Adrenal gland (tissue), 9 donors: ENCODE measurements at regions not wholly inside any gene's neighbourhood (a gene's known extent, or its start where the extent isn't known, plus 50 kb on each side); places are given as distances from the start of the nearest gene placed in this dataset.

Experiments
- DNase-seq, 7 donors: peaks; one replicate each; pipeline ENCODE4 v3.0.0-alpha.2; 2019 to 2020
- H3K27ac ChIP-seq, 5 donors: fragments of 200-600 bp; sonication (generic) in 4 of 5; 1 replicate in 3 of 5; 2 replicates in 2 of 5; pipeline versions ENCODE4 v1.5.1 to v1.8.0; 2016 to 2020; ENCODE audit warnings: mild to moderate bottlenecking in 1 of 5
- H3K27me3 ChIP-seq: fragments of 200-600 bp; 2 replicates; pipeline ENCODE4 v1.8.0; 2021
- H3K36me3 ChIP-seq, 2 donors: fragments of 200-600 bp; replicated peaks in 1 of 2; 1 replicate in 1 of 2; 2 replicates in 1 of 2; pipeline versions ENCODE4 v1.5.1 to v1.8.0; 2018 to 2022
- H3K4me1 ChIP-seq, 2 donors: fragments of 200-600 bp; replicated peaks in 1 of 2; 1 replicate in 1 of 2; 2 replicates in 1 of 2; pipeline versions ENCODE4 v1.5.1 to v1.8.0; 2018 to 2021
- H3K4me3 ChIP-seq, 4 donors: fragments of 200-600 bp; sonication (generic) in 3 of 4; one replicate each; pipeline ENCODE4 v1.5.1; 2016 to 2018
- H3K9me3 ChIP-seq, 3 donors: fragments of 200-600 bp; sonication (generic) in 1 of 3; replicated peaks in 1 of 3; 1 replicate in 2 of 3; 2 replicates in 1 of 3; pipeline versions ENCODE4 v1.5.1 to v1.8.0; 2016 to 2021
- POLR2A ChIP-seq, 2 donors: fragments of 450-650 bp; IDR thresholded peaks; one replicate each; pipeline ENCODE4 v1.6.1; 2017; ENCODE audit warnings: antibody characterized with exemption in 2 of 2, mild to moderate bottlenecking in 2 of 2, moderate library complexity in 1 of 2
- WGBS, 4 donors: extraction: QIAGEN DNeasy Blood & Tissue Kit in 2 of 4; methylation state at CpG; one replicate each; pipeline versions ENCODE4 v1.1.5 to v1.1.7; 2013 to 2017; 5-methylcytosine and 5-hydroxymethylcytosine counted together
- intact Hi-C, 2 donors: fragments of 100-400 bp; cut with DNase I; formaldehyde crosslinking; loops; one replicate each; pipeline versions ENCODE4 v1.14.1 to v1.15.0; 2022 to 2023
- TF ChIP-seq, protein P1 (sequence below), 6 experiments: fragments of 450-650 bp in 4 of 6; fragments of 200-600 bp in 2 of 6; sonication (generic) in 1 of 6; IDR thresholded peaks; 1 replicate in 5 of 6; 2 replicates in 1 of 6; pipeline versions ENCODE4 v1.5.1 to v1.8.0; 2016 to 2021; ENCODE audit warnings: antibody characterized with exemption in 6 of 6, mild to moderate bottlenecking in 2 of 6, moderate library complexity in 1 of 6
- donor health status: healthy with polysubstance abuse.
- donor health status: Bipolar disorder and iron deficiency.
- donor health status: DM: yes; HTN: yes; CAD: no.
- donor health status: DM: no; HTN: no; CAD: no.
- donor health status: DM: no; HTN: no; CAD: no.

DNA sequence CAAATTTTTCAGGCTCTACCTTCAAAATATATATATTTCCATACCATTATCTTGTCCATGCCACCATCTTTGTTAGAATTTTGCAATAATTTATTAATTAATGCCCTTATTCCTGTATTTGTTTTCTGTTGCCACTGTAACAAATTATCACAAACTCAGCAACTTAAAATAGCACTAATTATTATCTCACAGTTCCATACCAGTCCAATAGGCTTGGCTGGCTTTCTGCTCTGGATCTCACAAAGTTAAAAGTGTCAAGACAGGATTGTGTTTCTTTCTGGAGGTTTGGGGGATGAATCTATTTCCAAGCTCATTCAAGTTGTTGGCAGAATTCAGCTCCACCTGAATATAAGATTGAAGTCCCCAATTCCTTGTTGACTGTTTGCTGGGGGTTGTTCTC lies 58.6 kb upstream of the SLC38A4 start:
- TF ChIP-seq, protein P1, sequence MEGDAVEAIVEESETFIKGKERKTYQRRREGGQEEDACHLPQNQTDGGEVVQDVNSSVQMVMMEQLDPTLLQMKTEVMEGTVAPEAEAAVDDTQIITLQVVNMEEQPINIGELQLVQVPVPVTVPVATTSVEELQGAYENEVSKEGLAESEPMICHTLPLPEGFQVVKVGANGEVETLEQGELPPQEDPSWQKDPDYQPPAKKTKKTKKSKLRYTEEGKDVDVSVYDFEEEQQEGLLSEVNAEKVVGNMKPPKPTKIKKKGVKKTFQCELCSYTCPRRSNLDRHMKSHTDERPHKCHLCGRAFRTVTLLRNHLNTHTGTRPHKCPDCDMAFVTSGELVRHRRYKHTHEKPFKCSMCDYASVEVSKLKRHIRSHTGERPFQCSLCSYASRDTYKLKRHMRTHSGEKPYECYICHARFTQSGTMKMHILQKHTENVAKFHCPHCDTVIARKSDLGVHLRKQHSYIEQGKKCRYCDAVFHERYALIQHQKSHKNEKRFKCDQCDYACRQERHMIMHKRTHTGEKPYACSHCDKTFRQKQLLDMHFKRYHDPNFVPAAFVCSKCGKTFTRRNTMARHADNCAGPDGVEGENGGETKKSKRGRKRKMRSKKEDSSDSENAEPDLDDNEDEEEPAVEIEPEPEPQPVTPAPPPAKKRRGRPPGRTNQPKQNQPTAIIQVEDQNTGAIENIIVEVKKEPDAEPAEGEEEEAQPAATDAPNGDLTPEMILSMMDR (IDR thresholded peaks at IDR 0.05) = no peak
- TF ChIP-seq POLR2A (IDR thresholded peaks at IDR 0.05) = no peak
- intact Hi-C loops = no loop called here
- Histone ChIP-seq H3K27me3 (no peaks in the 10 kb centered on the region), H3K9me3 (no peaks in the 10 kb centered on the region), H3K36me3 (no peaks in the 10 kb centered on the region), H3K27ac (no peak overlapping the region), H3K4me3 (no peak overlapping the region), H3K4me1 (no peaks in the 10 kb centered on the region)
- DNase-seq = no peak

DNA sequence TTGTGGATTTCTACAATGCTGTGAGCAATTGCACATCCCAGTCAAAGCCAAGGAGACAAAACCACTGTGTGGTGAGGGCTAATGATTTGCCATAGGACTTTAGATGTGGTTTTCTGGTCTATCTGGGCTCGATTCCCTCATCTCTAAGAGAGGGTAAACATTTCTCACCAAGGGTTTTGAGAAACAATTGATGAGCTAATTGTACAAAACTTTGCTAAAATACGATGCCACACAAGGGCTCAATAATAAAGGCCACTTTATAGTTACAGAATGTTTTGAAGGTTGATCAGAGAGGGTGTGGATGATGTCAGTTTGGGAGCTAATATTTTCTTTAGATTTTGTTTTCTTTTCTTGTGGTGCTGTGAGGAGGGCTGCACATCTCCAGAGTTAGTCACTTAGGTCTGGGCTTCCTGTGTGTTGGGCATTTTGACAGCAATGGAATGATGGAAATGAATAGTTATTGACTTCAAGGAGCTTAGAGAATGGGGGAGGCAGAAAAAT lies 60.8 kb upstream of the SLC38A4 start:
- Histone ChIP-seq H3K9me3 (no peaks in the 10 kb centered on the region), H3K36me3 (no peaks in the 10 kb centered on the region), H3K27ac (no peak overlapping the region), H3K4me1 (no peaks in the 10 kb centered on the region), H3K4me3 (no peak overlapping the region), H3K27me3 (no peaks in the 10 kb centered on the region)
- WGBS, 4 donors = 79 to 88% (median 84%) methylated on average over 2 of the region's 2 CpGs
- intact Hi-C loops = no loop called here
- no peak for DNase-seq
- no peak for TF ChIP-seq POLR2A (IDR thresholded peaks at IDR 0.05)
- TF ChIP-seq, protein P1 (IDR thresholded peaks at IDR 0.05) = no peak

DNA sequence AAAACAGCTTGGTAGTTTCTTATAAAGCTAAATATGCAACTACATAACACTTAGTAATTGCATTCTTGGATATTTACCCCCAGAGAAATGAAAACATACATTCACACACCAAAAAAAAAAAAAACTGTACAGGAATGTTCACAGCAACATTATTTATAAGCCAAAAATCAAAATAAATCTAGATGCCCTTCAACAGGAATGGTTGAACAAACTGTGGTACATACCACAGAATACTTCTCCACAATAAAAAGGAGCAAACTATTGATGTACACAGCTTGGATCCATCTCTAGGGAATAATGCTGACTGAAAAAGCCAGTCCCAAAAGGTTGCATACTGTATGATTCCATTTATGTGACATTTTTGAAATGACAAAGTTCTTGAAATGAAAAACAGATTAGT lies 62.1 kb upstream of the SLC38A4 start:
- Histone ChIP-seq H3K36me3 (no peaks in the 10 kb centered on the region), H3K4me1 (no peaks in the 10 kb centered on the region), H3K27me3 (no peaks in the 10 kb centered on the region), H3K9me3 (no peaks in the 10 kb centered on the region), H3K27ac (no peak overlapping the region), H3K4me3 (no peak overlapping the region)
- no peak for DNase-seq
- intact Hi-C loops = no loop called here
- no peak for TF ChIP-seq POLR2A (IDR thresholded peaks at IDR 0.05)
- TF ChIP-seq, protein P1 (IDR thresholded peaks at IDR 0.05) = no peak

DNA sequence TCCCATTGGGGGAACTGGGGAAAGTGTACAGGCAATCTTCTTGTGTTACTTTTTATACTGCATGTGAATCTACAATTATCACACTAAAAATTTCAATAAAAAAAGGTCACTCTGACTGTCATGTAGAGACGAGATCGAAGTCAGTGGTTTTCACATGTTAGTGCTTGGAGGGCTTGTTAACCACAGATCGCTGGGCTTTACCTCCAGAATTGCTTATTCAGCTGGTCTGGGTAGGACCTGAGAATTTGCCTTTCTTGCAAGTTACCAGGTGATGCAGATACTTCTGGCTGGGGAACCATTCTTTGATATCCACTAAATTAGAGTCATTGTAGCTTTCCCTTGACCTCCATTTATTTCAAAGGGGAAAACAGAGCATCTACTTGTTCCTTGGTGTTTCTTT lies 62.8 kb upstream of the SLC38A4 start:
- intact Hi-C loops = no loop called here
- DNase-seq = no peak
- whole genome bisulfite sequencing, 4 donors = 85 to 97% (median 88%) methylated on average over 3 of the region's 3 CpGs
- TF ChIP-seq POLR2A (IDR thresholded peaks at IDR 0.05) = no peak
- TF ChIP-seq, protein P1 (IDR thresholded peaks at IDR 0.05) = no peak
- H3K4me1 ChIP-seq = no peaks in the 10 kb centered on the region
- H3K9me3 ChIP-seq = no peaks in the 10 kb centered on the region
- no peaks in the 10 kb centered on the region for H3K27me3 ChIP-seq
- H3K27ac ChIP-seq = no peak overlapping the region
- H3K36me3 ChIP-seq = no peaks in the 10 kb centered on the region
- no peak overlapping the region for H3K4me3 ChIP-seq
